Skin of body (tissue), 1 donor: ENCODE measurements at regions not wholly inside any gene's neighbourhood (a gene's known extent, or its start where the extent isn't known, plus 50 kb on each side); places are given as distances from the start of the nearest gene placed in this dataset.

Experiments
- DNase-seq: peaks from one replicate; lab custom pipeline; 2025; lab: John Stamatoyannopoulos, UW

DNA sequence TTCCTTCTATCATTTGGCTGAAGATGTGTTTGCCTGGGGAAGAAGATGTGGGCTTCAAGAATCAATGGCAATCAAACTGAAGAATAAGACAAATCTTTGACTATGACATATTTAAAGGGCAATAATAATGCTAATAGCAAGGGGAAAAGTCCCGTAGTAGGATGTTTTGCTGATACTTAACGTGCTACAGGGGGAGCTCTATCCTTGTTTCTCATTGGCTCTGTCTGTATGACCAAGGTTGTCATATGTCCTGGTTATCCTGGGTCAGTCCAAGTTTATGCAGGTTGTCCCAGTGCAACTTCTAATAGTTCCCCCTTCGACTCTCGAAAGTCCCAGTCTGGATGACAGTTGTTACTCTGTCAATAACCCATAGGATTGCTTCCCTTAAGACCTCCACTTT, 321.3 kb downstream of the DHX35 start:
- DNase-seq, result no peak

DNA sequence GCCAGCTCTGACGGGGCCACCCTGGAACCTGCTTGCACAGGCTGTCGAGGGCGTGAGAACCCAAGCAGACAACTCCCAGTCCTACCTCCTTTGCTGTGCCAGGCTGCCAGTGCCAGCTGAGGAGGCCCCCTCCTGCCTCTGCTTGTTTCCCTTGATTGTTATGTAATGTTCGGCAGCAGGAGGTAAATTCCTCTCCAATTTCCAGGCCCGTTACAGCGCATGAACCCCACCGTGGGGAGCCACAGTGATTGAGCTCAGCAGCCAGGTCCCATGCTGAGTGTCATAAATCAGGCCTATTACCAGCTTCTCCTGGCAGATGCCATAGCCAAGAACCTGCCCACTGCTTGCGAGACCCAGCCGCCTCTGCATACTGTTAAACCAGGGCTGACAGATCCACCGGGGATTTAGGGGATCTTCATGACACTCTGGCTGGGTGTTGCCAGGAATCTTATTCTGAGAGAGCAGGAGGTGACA, 320.5 kb downstream of the DHX35 start:
- DNase-seq, result no peak

DNA sequence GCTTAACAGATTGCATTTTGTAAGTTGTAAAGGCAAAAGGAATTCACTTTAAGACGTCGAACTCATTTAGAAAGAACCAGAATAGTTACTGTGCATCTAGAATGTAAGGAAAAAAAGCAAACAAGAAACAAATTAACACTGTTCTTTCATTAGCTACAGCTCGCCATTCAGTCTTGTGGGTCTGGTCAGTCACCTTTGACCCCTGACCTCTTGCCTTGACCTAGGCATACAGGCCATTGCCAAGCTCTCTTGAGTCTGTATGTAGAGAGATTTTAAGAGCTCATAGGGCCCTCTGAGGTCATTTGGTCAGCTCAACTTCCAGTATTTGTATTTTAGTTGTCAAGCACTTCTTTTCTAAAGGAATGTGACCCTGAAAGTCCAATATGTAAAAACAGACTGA, 318.7 kb downstream of the DHX35 start:
- no peak for DNase-seq

DNA sequence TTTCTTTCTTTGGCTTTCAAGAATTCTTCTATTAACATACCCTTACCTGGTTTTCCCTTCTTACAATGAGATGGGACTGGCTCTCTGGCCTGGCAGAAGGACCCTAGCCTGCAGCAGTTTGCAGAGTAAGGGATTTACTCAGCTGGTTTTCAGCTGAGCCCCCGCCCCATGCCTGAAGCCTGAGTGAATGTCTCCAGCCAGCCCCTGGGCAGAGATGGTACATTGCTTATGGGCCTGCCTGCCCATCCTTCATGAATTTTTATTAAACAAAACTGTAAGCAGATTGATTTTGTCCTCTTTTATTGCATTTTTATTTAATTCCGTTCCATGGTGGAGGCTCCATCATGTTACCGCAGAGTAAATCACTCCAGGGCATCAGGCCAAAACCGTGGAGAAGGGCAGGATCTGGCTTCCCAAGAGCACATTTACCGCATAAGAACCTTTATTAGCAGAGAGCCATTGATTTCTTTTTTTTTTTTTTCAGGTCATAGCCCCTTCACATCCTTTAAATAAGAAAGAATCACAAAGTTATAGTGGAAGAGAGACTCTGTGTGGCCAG, 316.2 kb downstream of the DHX35 start:
- no peak for DNase-seq

DNA sequence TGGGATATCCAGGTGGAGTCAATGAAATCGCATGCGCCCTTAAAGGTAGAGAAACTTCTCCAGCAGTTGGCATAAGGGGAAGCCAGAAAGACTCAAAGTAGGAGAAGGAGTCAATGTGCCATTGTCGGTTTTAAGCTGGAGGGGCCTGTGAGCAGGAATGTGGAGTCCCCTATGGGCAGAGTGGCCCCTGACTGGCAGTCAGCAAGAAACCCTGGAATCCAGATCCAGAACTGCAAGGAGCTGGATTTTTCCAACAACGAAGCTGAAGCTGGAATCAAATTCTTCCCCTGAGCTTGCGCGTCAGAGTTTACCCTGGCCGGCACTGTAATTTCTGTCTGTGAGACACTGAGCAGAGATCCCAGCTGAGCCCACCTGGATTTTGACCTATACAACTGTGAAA, 315.0 kb downstream of the DHX35 start:
- DNase-seq, result no peak

DNA sequence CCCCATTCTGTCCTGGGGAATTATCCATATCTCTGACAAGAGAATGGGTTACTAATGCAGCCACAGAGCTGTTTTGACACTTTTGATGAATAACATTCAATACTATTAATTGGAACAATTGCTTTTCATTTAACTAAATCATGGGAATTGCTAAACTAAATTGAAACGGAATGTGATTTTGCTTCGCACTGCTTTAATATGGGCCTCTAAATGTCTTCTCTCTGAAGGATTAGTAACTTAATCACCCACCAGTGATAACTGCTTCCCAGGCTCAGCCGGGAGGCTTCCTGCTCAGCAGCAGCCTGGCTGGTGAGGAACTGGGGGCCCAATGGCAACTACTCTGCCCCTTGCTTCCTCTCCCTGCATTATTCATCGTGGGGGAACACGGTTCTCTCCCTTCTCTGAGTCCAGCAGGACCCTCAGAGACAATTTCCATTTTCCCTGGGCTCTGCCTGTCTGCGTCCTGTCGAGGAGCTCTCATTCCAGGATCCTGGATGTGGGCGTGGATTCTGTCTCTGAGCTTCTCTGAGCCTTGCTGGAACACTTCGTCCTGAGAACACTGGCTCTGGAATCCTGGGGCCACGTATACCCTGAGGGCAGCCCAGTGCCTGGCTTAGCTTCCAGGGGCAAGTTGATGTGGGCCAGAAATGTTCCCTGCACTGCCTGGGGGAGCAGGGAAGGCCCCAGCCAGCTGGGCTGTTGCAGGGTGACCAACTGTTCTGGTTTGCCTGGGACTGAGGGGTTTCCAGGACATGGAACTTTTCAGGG, 308.9 kb downstream of the DHX35 start:
- DNase-seq, result no peak

DNA sequence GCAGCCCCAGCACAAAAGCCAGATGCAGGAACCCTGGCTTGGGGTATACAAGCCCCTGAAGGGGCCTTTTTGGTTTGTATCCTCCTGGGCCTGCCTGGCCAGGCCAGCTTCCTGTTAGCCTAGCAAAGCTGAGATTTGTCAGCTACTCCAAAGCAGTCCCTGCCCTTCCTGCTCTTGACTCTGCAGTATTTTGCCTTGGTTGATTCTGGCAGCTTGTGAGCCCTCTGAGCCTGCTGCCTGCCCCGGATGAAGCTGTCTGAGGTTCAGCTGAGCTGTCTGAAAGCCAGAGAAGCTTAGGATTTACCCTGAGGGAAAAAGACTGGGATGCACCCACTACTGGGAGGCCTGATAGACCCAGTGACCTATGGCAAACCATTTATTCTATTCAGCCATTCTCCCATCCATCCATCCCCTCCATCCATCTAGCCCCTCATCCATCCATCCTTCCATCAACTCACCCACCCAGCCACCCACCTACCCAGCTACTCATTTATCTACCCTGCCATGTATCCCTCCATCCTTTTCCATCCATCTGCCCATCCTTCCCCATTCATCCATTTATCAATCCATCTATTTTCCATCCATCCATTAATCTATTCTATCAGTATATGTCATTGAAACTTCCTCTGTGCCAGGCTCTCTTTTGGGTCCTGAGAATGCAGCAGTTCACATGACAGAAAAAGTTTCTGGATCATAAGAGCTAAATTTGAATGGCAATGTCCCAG, 307.5 kb downstream of the DHX35 start:
- no peak for DNase-seq

DNA sequence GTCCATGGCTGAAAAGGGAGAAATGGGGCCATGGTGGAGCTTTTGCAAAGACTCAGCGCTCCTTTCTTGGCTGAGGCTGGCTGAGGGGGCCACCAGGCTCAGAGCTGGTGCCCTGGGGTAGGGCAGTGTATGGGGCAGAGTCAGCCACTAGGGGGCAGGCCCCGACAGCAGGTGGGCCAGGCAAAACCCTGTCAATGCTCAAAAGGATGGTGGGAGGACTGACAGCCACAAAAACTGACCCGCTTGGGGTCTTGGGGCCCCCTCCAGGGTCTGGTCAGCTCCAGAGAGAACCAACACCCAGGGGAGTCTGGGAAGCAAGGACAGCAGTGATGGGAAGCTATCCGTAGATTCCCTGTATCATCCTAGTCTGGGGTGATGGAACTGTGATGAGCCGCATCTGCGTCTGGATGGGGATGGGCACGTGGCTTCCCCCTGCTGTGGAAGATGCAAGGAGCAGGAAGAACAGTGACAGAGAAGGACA, 306.9 kb downstream of the DHX35 start:
- DNase-seq, result peak; percentile 16

DNA sequence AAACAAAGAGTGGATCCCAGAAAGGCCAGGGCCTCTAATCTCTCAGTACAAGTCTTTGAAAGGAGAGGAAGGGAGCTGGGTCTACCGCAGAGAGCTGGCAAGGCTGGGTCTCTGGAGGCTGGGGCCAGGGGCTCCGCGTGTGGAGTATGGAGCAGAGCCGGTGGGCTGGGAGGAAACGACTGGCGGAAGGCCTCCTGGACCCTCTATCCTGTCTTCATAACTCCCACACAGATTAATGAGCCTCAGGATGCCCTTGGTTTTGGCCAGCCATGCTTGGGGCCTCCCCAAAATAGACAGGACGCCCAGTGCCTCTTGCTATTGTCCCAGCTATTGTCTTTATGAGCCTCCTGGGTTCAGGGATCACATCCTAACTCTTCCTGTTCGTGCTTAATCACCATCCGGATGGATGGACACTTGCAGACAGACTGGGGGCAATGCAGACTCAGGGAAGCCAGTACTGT, 306.4 kb downstream of the DHX35 start:
- DNase-seq, result peak; percentile 38

DNA sequence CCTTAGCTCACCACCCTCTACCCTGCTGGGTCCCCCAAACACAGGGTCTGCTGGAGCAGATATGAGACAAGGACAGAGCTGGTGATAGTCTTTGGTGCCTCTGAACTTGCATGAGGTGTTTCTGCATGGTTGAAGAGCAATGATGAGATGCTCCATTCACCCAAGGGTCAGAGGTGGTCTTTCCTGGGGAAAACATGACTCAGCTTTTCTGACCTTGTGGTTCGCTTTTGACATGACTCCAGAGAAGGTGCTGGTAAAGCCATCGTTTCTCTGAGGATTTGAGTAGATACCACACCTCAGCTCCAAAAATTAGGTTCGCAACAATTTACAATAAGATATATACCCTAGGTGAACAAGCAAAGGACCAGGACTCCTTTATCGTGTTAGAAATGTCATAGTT, 304.8 kb downstream of the DHX35 start:
- DNase-seq, result no peak

DNA sequence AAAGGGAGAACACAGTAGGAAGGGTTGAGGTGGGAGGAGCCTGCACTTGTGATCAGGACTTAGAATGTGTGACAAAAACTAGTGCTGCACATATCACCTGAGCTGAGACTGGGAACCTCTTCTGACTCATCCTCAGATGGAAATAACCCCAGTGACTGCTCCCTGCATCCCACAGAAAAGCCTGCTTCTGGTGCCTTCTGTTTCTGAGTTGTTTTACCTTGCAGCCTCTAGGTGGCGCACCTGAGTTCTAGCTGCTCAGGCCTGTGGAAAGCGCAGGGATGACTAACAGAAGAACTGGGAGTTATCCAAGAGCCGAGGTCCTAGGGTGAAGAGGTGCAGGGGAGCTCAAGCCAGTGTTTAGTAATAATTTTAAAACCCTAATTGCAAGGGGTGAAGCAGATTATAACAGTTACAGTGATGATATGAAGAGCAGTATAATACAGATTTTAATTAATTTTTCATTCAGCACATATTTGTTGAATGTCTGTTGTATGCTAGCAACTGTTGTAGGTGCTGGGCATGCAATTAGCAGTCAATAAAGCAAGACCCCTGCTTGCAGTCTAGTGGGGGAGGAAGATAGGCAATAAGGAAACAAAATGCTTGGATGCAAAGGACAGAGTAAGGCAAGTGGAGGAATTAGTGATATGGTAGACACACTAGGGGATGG, 302.5 kb downstream of the DHX35 start:
- DNase-seq, result peak; percentile 43

DNA sequence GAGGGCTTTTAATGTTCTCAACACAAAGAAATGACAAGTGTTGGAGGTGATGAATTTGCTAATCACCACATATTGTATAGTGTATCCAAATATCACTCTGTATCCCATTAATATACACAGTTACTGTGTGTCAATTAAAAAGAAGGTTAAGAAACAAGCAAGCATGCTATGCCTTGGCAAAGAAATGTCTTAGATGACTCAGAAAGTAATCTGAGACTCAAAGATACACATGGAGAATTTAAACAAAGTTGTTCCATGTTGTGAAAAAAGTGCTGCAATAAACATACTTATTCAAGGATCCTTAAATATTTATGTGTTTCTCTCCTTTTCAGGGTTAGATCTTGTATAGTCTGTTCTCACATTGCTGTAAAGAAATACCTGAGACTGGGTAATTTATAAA, 300.9 kb downstream of the DHX35 start:
- no peak for DNase-seq

DNA sequence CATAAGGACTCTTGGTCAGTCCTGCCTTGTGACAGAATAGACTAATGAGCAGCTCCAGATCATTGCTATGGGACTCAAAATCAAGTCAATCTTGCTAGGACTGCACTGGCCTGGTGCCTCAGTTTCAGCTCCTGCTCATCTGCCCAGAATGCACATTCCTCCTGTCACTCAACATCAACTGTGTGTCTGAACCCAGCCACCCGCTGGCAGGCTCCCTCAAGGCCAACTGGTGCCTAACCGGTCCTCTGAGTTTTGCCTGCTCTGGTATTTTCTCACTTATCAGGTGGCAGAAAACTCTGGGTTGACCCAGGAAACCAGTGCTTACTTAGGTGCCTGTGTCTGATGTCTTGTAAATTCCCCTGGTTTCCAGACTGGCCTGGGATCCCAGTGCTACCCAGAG, 297.7 kb downstream of the DHX35 start:
- DNase-seq, result no peak

DNA sequence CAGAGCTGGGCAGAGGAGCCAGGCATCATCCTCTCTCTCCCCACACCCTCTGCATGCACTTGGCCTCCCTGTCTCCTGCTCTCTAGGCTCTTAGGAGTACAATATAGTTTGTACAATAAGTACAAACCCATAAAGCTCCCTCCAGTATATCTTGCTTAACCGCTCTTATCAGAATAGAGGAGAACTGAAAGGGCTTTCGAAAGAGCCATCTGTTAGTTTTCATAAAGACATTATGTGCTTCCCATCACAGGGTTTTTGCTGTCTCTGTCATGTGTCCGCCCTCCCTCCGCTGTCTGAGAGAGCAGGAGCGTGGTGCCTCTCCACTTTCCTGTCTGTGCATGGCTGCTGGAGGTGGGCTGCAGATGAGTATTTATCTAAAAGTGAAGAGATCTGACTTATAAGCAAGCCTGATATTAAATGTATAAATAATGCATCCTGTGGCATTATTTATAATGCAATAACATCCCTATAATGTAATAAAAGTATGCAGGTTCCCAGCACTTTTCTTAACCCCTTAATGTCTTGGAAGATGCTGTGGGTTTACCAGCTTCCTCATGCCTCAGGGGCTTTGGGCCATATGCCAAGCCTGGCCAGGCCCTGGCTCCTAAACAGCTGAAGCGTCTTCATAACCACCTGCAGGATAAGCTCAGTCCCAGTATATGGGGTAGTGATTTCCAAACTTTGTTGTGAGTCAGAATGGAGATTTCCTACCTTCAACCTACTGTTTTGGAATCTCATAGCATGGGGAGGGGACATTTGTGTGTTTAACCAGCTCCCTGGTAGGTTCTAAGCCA, 297.1 kb downstream of the DHX35 start:
- DNase-seq, result no peak

DNA sequence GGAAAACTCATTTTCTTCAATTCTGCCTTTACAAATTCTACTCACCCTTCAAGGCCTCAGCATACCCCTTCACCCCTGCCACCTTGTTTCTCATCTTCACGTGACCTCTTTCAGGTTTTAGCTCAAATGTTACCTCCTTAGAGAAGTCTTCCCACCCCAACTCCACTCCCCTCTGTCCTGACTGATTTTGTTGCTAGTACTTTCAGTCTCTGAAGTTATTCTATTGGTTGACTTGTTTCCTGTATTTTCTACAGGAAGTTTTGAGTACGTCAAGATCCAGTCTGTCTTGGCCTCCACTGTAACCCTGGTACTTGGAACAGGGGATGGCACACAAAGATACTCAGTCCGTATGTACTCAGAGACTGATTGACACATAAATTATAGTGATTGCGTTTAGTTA, 296.1 kb downstream of the DHX35 start:
- no peak for DNase-seq

DNA sequence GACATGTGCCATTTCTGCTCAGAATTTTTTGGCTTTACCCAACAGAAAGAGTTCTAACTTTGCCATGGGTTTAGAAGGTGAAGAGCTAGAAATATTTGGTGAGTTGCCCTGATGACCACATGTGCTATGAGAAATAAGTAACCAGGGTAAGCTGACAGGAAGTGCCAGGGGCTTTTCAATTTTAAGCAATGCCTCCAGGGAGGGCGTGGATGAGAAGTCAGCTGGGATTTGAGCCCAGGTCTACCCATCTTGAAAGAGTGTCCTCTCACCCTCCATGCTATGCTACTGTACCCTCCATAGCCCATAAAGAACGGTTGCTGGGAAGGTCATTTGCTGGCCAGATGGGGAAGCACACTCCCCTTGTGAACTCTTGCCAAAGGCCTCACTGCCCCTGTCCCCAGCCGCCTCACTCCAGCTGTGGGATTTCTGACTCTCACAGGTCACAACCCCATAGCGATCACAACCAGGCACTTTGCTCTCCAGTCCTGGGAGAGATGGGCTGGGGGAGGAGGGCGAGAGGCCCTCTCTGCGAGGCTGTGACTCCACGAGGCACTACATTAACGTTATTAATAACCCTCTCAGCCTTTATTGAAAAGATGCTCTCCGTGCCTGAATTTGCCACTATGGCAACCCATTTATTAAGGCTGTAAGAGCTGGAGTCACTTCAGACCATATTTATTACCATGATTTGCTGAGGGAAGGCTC, 291.1 kb downstream of the DHX35 start:
- DNase-seq, result no peak

DNA sequence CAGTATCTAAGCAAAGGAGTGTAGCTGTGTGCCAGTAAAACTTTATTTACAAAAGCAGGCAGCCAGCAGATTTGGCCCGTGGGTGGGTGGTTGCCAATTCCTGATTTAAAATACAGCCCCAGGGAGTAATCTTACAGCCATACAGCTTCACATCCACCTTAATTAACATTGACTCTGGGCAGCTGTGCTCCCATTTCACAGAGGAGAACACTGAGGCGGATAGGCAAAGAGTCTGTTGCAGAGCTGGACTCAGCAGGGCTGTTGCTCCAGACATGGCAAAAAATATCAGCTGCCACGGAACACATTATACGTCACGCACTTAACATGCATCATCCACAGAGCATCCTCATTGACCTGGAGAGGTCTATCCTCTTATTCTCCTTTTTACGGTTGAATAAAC, 289.9 kb downstream of the DHX35 start:
- no peak for DNase-seq

DNA sequence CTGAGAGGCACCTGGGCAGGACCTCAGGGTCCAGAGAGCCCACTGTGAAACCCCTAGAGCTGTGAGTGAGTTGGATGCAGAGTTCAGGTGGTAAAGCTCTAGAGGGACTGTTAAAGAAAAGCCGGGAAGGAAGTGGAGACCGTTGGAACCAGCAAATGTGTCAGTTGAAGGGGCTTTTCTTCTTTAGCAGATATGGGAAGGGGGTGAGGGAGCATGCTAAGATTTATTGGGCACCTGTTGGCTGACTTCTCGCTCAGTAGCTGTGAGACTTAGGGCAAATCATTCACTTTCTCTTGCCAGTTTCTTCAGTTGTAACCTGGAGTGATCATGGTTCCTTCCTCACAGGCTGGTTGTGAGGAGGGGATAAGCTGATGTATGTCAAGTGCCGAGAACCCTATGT, 287.7 kb downstream of the DHX35 start:
- no peak for DNase-seq

DNA sequence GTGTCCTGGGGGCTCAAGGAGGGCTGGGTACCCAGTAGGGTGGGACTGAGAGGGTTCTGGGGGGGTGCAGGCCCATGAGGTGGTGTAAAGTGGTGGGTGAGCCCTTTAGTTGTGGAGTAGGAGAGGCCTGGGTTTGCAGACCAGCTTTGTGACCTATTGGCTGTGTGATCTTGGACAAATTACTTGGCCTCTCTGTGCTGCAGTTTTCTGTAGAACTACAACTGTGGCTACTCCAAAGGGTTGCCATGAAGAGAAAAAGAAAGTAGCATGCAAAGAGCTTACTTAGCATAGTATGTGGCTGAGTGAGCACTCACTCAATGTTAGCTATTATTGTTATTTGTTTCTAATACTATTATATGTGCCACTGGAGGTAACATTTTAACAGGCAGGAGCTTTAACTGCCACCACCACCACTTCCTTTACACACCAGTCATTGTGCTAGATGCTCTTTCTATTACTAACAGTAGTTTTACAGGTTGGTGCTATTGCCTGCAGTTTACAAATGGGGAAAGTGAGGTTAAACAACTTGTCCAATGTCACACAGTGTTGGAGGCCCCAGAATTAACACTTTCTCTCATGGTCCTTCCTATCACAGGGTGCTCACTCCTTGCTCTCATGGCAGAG, 286.8 kb downstream of the DHX35 start:
- DNase-seq, result no peak
